ENCODE measurements at regions not wholly inside any gene's neighbourhood (a gene's known extent, or its start where the extent isn't known, plus 50 kb on each side); places are given as distances from the start of the nearest gene placed in this dataset.
"Not testable (repeated sequence)": the region's sequence is repeated elsewhere in the genome, so short reads cannot be mapped to it uniquely, and the experiment has no call there.

- TF ChIP-seq, protein P1, sequence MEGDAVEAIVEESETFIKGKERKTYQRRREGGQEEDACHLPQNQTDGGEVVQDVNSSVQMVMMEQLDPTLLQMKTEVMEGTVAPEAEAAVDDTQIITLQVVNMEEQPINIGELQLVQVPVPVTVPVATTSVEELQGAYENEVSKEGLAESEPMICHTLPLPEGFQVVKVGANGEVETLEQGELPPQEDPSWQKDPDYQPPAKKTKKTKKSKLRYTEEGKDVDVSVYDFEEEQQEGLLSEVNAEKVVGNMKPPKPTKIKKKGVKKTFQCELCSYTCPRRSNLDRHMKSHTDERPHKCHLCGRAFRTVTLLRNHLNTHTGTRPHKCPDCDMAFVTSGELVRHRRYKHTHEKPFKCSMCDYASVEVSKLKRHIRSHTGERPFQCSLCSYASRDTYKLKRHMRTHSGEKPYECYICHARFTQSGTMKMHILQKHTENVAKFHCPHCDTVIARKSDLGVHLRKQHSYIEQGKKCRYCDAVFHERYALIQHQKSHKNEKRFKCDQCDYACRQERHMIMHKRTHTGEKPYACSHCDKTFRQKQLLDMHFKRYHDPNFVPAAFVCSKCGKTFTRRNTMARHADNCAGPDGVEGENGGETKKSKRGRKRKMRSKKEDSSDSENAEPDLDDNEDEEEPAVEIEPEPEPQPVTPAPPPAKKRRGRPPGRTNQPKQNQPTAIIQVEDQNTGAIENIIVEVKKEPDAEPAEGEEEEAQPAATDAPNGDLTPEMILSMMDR (conservative IDR thresholded peaks at IDR 0.05) = no peak
Observed at GRCh38 chrX:74049126-74049525, 196.6 kb upstream of the XIST start.

DNA sequence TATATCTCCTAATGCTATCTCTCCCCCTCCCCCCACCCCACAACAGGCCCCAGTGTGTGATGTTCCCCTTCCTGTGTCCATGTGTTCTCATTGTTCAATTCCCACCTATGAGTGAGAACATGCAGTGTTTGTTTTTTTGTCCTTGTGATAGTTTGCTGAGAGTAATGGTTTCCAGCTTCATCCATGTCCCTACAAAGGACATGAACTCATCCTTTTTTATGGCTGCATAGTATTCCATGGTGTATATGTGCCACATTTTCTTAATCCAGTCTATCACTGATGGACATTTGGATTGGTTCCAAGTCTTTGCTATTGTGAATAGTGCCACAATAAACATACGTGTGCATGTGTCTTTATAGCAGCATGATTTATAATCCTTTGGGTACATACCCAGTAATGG lies 181.6 kb upstream of the XIST start:
- H3K4me3 Mint-ChIP-seq; H3K4me2 ChIP-seq (ENCODE audit: insufficient read depth, insufficient read length, low read length); H3K4me1 Mint-ChIP-seq; H4K5ac ChIP-seq (ENCODE audit: insufficient read length, low read depth, low read length); H3K79me2 ChIP-seq (ENCODE audit: insufficient read depth, low read length); H2AFZ ChIP-seq (ENCODE audit: low read length); H3K27ac ChIP-seq (ENCODE audit: insufficient read length, low read depth, low read length); H3K14ac ChIP-seq (ENCODE audit: insufficient read depth, low read length); H3K27ac Mint-ChIP-seq; H2BK15ac ChIP-seq (ENCODE audit: low read depth, low read length); H4K8ac ChIP-seq (replicated peaks; ENCODE audit: insufficient read length, low read depth, low read length); H2AK5ac ChIP-seq (ENCODE audit: insufficient read length, low read length); H3K9me3 ChIP-seq (ENCODE audit: control insufficient read depth, low read depth, low read length); H3K27me3 Mint-ChIP-seq (ENCODE audit: low read depth); H2BK5ac ChIP-seq (ENCODE audit: insufficient read length, low read length); H2BK20ac ChIP-seq (ENCODE audit: low read depth, low read length, poor library complexity, severe bottlenecking); H3K27me3 ChIP-seq (ENCODE audit: insufficient read depth, low read length); H3K23ac ChIP-seq (ENCODE audit: insufficient read length, low read depth, low read length); H2BK12ac ChIP-seq (ENCODE audit: insufficient read length, low read depth, low read length); H3T11ph ChIP-seq (ENCODE audit: low read length); H4K91ac ChIP-seq (ENCODE audit: insufficient read length, low read depth, low read length); H4K20me1 ChIP-seq (ENCODE audit: control insufficient read depth, insufficient read depth, insufficient read length); H2BK120ac ChIP-seq (ENCODE audit: low read depth, low read length, poor library complexity, severe bottlenecking); H3K9ac ChIP-seq (ENCODE audit: extremely low read depth, insufficient read length, low read length); H3K4ac ChIP-seq (ENCODE audit: low read depth, low read length); H3K18ac ChIP-seq (ENCODE audit: insufficient read length, low read depth, low read length); H3K56ac ChIP-seq (ENCODE audit: insufficient read length, low read depth, low read length); H3K79me1 ChIP-seq (ENCODE audit: insufficient read depth, low read depth, low read length, poor library complexity, severe bottlenecking); DNase-seq; H3K23me2 ChIP-seq (ENCODE audit: insufficient read length, low read depth, low read length, poor library complexity, severe bottlenecking); H3K4me1 ChIP-seq (ENCODE audit: insufficient read depth, low read length): not testable (repeated sequence)
- Mint-ChIP-seq H3K9me3 (peaks cover 28 to 47% of the 10 kb centered on the region in 2 experiments), H3K36me3 (ENCODE audit: insufficient read depth in 1 of 3, low read depth in 3 of 3) (peaks cover 6 to 36% (median 25%) of the 10 kb centered on the region in 3 experiments)
- WGBS (ENCODE audit: extremely low coverage, insufficient read length, low lambda C conversion rate) = no CpG with 5 or more reads among the region's 1 CpG

More at GRCh38 chrX:74049126-74049525, 196.6 kb upstream of the XIST start:
- no peak for DNase-seq
- H3K27me3 Mint-ChIP-seq (ENCODE audit: low read depth) = no peaks in the 10 kb centered on the region
- Histone ChIP-seq H3K9me3 (ENCODE audit: control insufficient read depth, low read depth, low read length) (no peaks in the 10 kb centered on the region), H2AFZ (ENCODE audit: low read length) (no peak overlapping the region), H3K27ac (ENCODE audit: insufficient read length, low read depth, low read length) (no peak overlapping the region), H3K27me3 (ENCODE audit: insufficient read depth, low read length) (no peaks in the 10 kb centered on the region), H4K5ac (ENCODE audit: insufficient read length, low read depth, low read length) (no peak overlapping the region), H3K4me2 (ENCODE audit: insufficient read depth, insufficient read length, low read length) (no peak overlapping the region), H3K18ac (ENCODE audit: insufficient read length, low read depth, low read length) (no peak overlapping the region), H3K14ac (ENCODE audit: insufficient read depth, low read length) (no peak overlapping the region), H4K8ac (replicated peaks; ENCODE audit: insufficient read length, low read depth, low read length) (no peak overlapping the region), H2BK12ac (ENCODE audit: insufficient read length, low read depth, low read length) (no peak overlapping the region), H3K79me2 (ENCODE audit: insufficient read depth, low read length) (no peaks in the 10 kb centered on the region), H3K79me1 (ENCODE audit: insufficient read depth, low read depth, low read length, poor library complexity, severe bottlenecking) (no peaks in the 10 kb centered on the region), H4K20me1 (ENCODE audit: control insufficient read depth, insufficient read depth, insufficient read length) (no peaks in the 10 kb centered on the region), H3K56ac (ENCODE audit: insufficient read length, low read depth, low read length) (no peak overlapping the region), H2BK20ac (ENCODE audit: low read depth, low read length, poor library complexity, severe bottlenecking) (no peak overlapping the region), H3K23ac (ENCODE audit: insufficient read length, low read depth, low read length) (no peak overlapping the region), H2BK5ac (ENCODE audit: insufficient read length, low read length) (no peak overlapping the region), H3K9ac (ENCODE audit: extremely low read depth, insufficient read length, low read length) (no peak overlapping the region), H2AK5ac (ENCODE audit: insufficient read length, low read length) (no peak overlapping the region), H3K4ac (ENCODE audit: low read depth, low read length) (no peak overlapping the region), H3K4me1 (ENCODE audit: insufficient read depth, low read length) (no peaks in the 10 kb centered on the region), H2BK15ac (ENCODE audit: low read depth, low read length) (no peak overlapping the region), H2BK120ac (ENCODE audit: low read depth, low read length, poor library complexity, severe bottlenecking) (no peak overlapping the region), H3T11ph (ENCODE audit: low read length) (no peak overlapping the region), H4K91ac (ENCODE audit: insufficient read length, low read depth, low read length) (no peak overlapping the region), H3K23me2 (ENCODE audit: insufficient read length, low read depth, low read length, poor library complexity, severe bottlenecking) (no peaks in the 10 kb centered on the region)
- H3K36me3 Mint-ChIP-seq (ENCODE audit: insufficient read depth in 1 of 3, low read depth in 3 of 3) = peaks cover 0 to 29% (median 21%) of the 10 kb centered on the region in 3 experiments; a peak in 6 of 7 replicates
- H3K4me3 Mint-ChIP-seq = no peak overlapping the region
- no peaks in the 10 kb centered on the region; a peak in 1 of 4 replicates for H3K4me1 Mint-ChIP-seq
- peaks cover 21 to 27% of the 10 kb centered on the region in 2 experiments for H3K9me3 Mint-ChIP-seq
- no peak overlapping the region for H3K27ac Mint-ChIP-seq

Measured in H9 (cell line).